B cell (primary cell): ENCODE measurements at regions not wholly inside any gene's neighbourhood (a gene's known extent, or its start where the extent isn't known, plus 50 kb on each side); places are given as distances from the start of the nearest gene placed in this dataset.

Experiments used
- ATAC-seq: fragments of 200-7000 bp; cut with Tn5 transposase; one replicate; pipeline ENCODE4 v1.10.0; 2021; ENCODE audit warnings: low read depth, mild to moderate bottlenecking, moderate number of reproducible peaks, moderate library complexity
- CTCF ChIA-PET: fragments of 350-600 bp; sonication (Branson Sonifier 250); formaldehyde crosslinking; loops from one replicate; lab custom pipeline; 2021; ENCODE audit warnings: antibody characterized with exemption, inconsistent platforms; lab: Charles Lee
- POLR2A ChIA-PET: fragments of 350-600 bp; sonication (Branson Sonifier 250); formaldehyde crosslinking; loops from one replicate; lab custom pipeline; 2021; ENCODE audit warnings: antibody characterized with exemption; lab: Charles Lee
- DNase-seq: peaks from one replicate; pipeline ENCODE4 v3.0.0; 2013
- H2AFZ ChIP-seq: 2 replicates; pipeline ENCODE4 v1.6.1; 2012; ENCODE audit warnings: mild to moderate bottlenecking, low read depth, low read length; ENCODE audit not compliant: insufficient read depth, poor library complexity, severe bottlenecking
- H3K27ac ChIP-seq, 2 donors: 1 replicate in 1 of 2; 2 replicates in 1 of 2; pipeline ENCODE4 v1.5.1; 2012 to 2013; ENCODE audit warnings: low read length in 2 of 2, mild to moderate bottlenecking in 2 of 2, moderate library complexity in 1 of 2
- H3K27me3 ChIP-seq, 4 experiments: fragments of 200-600 bp in 1 of 4; sonication (generic) in 1 of 4; replicated peaks in 1 of 4; 1 replicate in 2 of 4; 2 replicates in 2 of 4; pipeline versions ENCODE4 v1.6.1 to v1.7.0; 2013 to 2016; ENCODE audit warnings: low read length in 3 of 4, mild to moderate bottlenecking in 2 of 4, mixed read lengths in 1 of 4, moderate library complexity in 1 of 4; ENCODE audit not compliant: insufficient read depth in 4 of 4, control insufficient read depth in 3 of 4; ENCODE audit errors: control extremely low read depth in 1 of 4
- H3K36me3 ChIP-seq, 2 experiments: replicated peaks in 1 of 2; 1 replicate in 1 of 2; 2 replicates in 1 of 2; pipeline versions ENCODE4 v1.6.1 to v1.7.1; 2013; ENCODE audit warnings: low read length in 1 of 2; ENCODE audit not compliant: insufficient read depth in 2 of 2, control insufficient read depth in 1 of 2; ENCODE audit errors: control extremely low read depth in 1 of 2, extremely low read depth in 1 of 2
- H3K4me1 ChIP-seq, 2 donors: fragments of 200-600 bp in 1 of 2; sonication (generic) in 1 of 2; 1 replicate in 1 of 2; 2 replicates in 1 of 2; pipeline versions ENCODE4 v1.5.1 to v1.6.1; 2013 to 2017; ENCODE audit warnings: low read length in 2 of 2; ENCODE audit not compliant: control insufficient read depth in 2 of 2, insufficient read depth in 2 of 2
- H3K4me2 ChIP-seq: replicated peaks from 2 replicates; pipeline ENCODE3; 2012; ENCODE audit warnings: mild to moderate bottlenecking, low read depth, low read length; ENCODE audit not compliant: poor library complexity, severe bottlenecking
- H3K4me3 ChIP-seq, 5 experiments: fragments of 200-600 bp in 1 of 5; sonication (generic) in 1 of 5; 1 replicate in 3 of 5; 2 replicates in 2 of 5; pipeline versions ENCODE4 v1.5.1 to v1.7.0; 2011 to 2016; ENCODE audit warnings: low read length in 4 of 5, mild to moderate bottlenecking in 4 of 5, low read depth in 2 of 5, control low read depth in 1 of 5, moderate library complexity in 1 of 5; ENCODE audit not compliant: insufficient read depth in 1 of 5; ENCODE audit errors: control extremely low read depth in 1 of 5, extremely low read depth in 1 of 5
- H3K79me2 ChIP-seq: fragments of 200-600 bp; sonication (generic); one replicate; pipeline ENCODE4 v1.6.0; 2016; ENCODE audit warnings: low read length; ENCODE audit not compliant: control insufficient read depth, insufficient read depth
- H3K9ac ChIP-seq: fragments of 200-600 bp; sonication (generic); 2 replicates; pipeline ENCODE4 v1.6.1; 2017; ENCODE audit warnings: mild to moderate bottlenecking, low read length, moderate library complexity
- H3K9me3 ChIP-seq, 3 donors: one replicate each; pipeline versions ENCODE4 v1.6.1 to v1.7.1; 2013; ENCODE audit warnings: low read length in 2 of 3; ENCODE audit not compliant: control insufficient read depth in 2 of 3, insufficient read depth in 1 of 3; ENCODE audit errors: control extremely low read depth in 1 of 3
- H4K20me1 ChIP-seq: 2 replicates; pipeline ENCODE4 v1.6.0; 2012; ENCODE audit warnings: mild to moderate bottlenecking, low read length; ENCODE audit not compliant: insufficient read depth, control insufficient read depth, poor library complexity, severe bottlenecking
- H3K27ac Mint-ChIP-seq: one replicate; pipeline ENCODE4 v1.8.0; 2021; ENCODE audit warnings: mixed read lengths
- H3K27me3 Mint-ChIP-seq: one replicate; pipeline ENCODE4 v1.8.0; 2021; ENCODE audit warnings: mixed read lengths
- H3K4me1 Mint-ChIP-seq: one replicate; pipeline ENCODE4 v1.8.0; 2021; ENCODE audit warnings: mixed read lengths
- H3K4me3 Mint-ChIP-seq: one replicate; pipeline ENCODE4 v1.8.0; 2021; ENCODE audit warnings: mixed read lengths
- H3K9me3 Mint-ChIP-seq: one replicate; pipeline ENCODE4 v1.8.0; 2022; ENCODE audit warnings: mixed read lengths; ENCODE audit not compliant: insufficient read depth
- EZH2 ChIP-seq: IDR thresholded peaks from 2 replicates; pipeline ENCODE4 v1.6.1; 2012; ENCODE audit warnings: borderline replicate concordance, low read depth, mild to moderate bottlenecking, moderate library complexity, low read length; ENCODE audit not compliant: insufficient read depth, poor library complexity, severe bottlenecking
- WGBS: methylation state at CpG from one replicate; pipeline ENCODE4 v1.1.5; 2013; ENCODE audit warnings: missing lambda C conversion rate; ENCODE audit not compliant: insufficient coverage; 5-methylcytosine and 5-hydroxymethylcytosine counted together
- intact Hi-C: fragments of 100-400 bp; cut with micrococcal nuclease; formaldehyde crosslinking; loops from one replicate; pipeline ENCODE4 v1.10.0; 2022
- TF ChIP-seq, protein P1 (sequence below): fragments of 200-600 bp; IDR thresholded peaks from one replicate; pipeline ENCODE4 v1.8.0; 2022; ENCODE audit warnings: antibody characterized with exemption, mild to moderate bottlenecking

- Histone ChIP-seq H3K27me3 (no peaks in the 10 kb centered on the region), H3K4me2 (no peak overlapping the region), H3K9me3 (no peaks in the 10 kb centered on the region), H3K36me3 (no peaks in the 10 kb centered on the region), H3K4me1 (no peaks in the 10 kb centered on the region), H3K79me2 (no peaks in the 10 kb centered on the region), H3K9ac (no peak overlapping the region), H2AFZ (no peak overlapping the region), H3K27ac (no peak overlapping the region), H3K4me3 (no peak overlapping the region), H4K20me1 (no peaks in the 10 kb centered on the region)
- Mint-ChIP-seq H3K9me3 (no peaks in the 10 kb centered on the region), H3K27me3 (no peaks in the 10 kb centered on the region), H3K4me1 (no peaks in the 10 kb centered on the region), H3K27ac (no peak overlapping the region), H3K4me3 (no peak overlapping the region)
- no peak for ATAC-seq
- CTCF ChIA-PET, result no interaction called here
- intact Hi-C loops, result no loop called here
- DNase-seq, result no peak
- 100% methylated on average over 2 of the region's 8 CpGs for WGBS
- TF ChIP-seq, protein P1, sequence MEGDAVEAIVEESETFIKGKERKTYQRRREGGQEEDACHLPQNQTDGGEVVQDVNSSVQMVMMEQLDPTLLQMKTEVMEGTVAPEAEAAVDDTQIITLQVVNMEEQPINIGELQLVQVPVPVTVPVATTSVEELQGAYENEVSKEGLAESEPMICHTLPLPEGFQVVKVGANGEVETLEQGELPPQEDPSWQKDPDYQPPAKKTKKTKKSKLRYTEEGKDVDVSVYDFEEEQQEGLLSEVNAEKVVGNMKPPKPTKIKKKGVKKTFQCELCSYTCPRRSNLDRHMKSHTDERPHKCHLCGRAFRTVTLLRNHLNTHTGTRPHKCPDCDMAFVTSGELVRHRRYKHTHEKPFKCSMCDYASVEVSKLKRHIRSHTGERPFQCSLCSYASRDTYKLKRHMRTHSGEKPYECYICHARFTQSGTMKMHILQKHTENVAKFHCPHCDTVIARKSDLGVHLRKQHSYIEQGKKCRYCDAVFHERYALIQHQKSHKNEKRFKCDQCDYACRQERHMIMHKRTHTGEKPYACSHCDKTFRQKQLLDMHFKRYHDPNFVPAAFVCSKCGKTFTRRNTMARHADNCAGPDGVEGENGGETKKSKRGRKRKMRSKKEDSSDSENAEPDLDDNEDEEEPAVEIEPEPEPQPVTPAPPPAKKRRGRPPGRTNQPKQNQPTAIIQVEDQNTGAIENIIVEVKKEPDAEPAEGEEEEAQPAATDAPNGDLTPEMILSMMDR, result no peak
- POLR2A ChIA-PET, result no interaction called here
Measured at GRCh38 chr2:175478096-175478768, 296.7 kb upstream of the ATP5MC3 start.

DNA sequence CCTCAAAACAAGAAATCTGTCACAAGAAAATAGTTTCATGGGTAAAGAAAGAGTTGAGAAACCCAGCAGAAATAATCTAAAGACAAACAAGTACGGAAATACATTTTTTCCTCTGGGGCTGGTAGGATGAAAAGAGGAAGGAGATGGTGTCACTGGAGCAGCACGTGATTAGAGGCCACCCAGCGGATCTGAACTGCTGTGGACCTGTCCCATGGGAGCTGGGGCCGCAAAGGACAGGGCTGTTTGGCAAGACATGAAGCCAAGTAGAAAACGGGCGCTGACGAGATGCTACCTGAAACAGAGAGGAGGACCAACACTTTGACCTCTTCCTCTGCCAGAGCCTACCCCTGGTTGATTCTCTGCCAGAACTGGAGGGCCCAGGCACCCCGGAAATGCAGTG lies 295.4 kb upstream of the ATP5MC3 start:
- no peak overlapping the region for H3K4me3 Mint-ChIP-seq
- Histone ChIP-seq H3K27ac (no peak overlapping the region), H3K9me3 (no peaks in the 10 kb centered on the region), H4K20me1 (no peaks in the 10 kb centered on the region), H3K27me3 (no peaks in the 10 kb centered on the region), H3K4me3 (no peak overlapping the region), H2AFZ (no peak overlapping the region), H3K4me1 (no peaks in the 10 kb centered on the region), H3K36me3 (no peaks in the 10 kb centered on the region), H3K4me2 (no peak overlapping the region), H3K79me2 (no peaks in the 10 kb centered on the region), H3K9ac (no peak overlapping the region)
- POLR2A ChIA-PET, result no interaction called here
- CTCF ChIA-PET, result no interaction called here
- H3K4me1 Mint-ChIP-seq, result no peaks in the 10 kb centered on the region
- no peaks in the 10 kb centered on the region for H3K9me3 Mint-ChIP-seq
- WGBS, result 72% methylated on average over 8 of the region's 8 CpGs
- no peak overlapping the region for H3K27ac Mint-ChIP-seq
- no peak for DNase-seq
- ATAC-seq, result no peak
- TF ChIP-seq EZH2, result no peak
- TF ChIP-seq, protein P1, result no peak
- H3K27me3 Mint-ChIP-seq, result no peaks in the 10 kb centered on the region
- intact Hi-C loops, result no loop called here
